ENCODE measurements at regions not wholly inside any gene's neighbourhood (a gene's known extent, or its start where the extent isn't known, plus 50 kb on each side); places are given as distances from the start of the nearest gene placed in this dataset.
"Not testable (repeated sequence)": the region's sequence is repeated elsewhere in the genome, so short reads cannot be mapped to it uniquely, and the experiment has no call there.

DNA sequence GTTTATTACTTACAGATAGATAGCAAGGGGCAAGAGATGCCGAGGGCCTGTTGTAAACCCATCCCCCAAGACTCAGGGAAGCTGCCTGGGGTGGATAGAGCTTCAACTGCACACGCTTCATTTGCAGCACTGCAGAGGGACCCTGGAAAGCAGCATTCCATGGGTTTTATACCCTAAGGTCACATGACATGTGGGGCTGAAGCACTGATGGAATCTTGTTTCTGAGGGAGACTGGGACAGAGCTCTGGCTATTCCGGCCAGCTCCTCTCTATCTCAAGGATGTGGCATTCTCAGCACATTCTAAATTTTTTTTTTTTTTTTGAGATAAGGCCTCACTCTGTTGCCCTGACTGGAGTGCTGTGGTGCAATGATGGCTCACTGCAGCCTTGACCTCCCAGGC is 300.1 kb downstream of the MYCN start:
- DNase-seq (ENCODE audit: low spot score) = no peak

DNA sequence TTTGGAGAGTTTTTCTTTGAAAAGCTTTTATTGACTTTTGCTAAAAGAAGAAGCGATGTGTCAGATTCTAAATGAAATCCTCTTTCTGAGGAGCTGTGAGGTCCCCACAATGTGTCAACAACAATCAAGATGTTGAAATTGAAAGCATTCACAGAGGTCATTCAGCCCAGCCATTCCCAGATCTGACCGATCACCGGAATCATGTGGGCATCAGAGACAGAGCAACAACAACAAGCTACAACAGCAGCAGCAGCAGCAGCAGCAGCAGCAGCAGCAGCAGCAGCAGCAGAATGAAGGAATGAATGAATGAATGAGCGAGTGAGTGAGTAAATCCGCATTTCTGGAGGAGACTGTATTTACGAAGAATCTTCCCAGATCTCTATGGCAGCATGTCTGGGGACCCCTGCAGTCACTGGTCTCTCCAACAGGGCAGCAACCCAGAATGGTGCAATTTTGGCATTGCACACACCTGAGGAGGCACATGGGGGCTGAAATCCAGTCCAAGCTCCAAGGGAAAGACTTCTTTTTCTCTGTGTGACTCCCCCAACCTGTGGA is 299.0 kb downstream of the MYCN start:
- no peak for DNase-seq (ENCODE audit: low spot score)

DNA sequence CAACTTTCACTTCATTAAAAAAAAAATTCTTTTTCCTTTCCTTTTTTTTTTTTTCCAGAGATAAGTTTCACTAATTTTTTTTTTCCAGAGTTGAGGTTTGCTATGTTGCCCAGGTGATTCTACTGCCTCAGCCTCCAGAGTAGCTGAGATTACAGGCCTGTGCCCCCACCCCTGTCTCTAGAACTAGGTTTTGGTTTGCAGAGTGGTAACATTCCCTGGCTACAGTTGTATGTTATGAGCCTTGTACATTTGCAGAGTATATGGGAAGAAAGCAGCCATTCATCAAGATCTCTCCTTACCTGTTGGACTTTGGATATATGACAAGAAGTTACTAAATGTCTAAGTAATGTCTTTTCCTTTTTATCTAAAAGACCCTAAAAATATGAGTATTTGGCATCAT is 298.4 kb downstream of the MYCN start:
- no peak for DNase-seq (ENCODE audit: low spot score)

DNA sequence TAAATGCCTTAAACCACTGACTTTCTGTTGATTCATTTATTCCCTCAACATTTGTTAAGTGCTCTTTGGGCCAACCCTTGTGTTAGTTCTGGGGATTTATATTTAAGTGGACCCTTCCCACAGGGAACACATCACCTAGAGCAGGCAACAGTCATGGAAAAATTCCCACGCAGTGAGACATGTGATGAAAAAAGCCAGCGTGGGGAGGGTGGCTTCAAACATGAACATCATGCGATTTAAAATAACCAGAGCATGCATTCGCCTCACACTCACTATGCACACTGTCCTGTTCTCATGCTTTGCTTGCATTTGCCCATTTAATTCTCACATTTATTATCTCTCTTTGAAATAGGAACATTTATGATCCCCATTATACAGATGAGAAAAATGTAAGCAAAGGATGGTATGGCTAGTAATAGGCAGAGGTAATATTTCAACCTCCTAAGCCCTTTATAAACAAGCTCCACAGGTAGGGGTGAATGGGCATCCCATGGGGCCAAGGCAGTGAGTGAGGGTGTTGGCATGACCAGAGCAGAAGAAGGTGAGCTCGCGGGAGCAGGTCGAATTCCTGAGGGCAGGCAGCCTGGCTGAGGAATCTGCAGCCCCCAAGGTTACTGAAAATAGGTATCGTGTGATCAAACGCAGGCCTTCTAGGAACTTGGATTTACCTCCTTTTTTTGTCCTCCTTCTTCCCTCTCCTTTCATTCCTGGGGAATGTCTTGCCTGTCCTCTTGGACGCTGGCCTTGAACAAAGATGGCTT is 297.8 kb downstream of the MYCN start:
- DNase-seq (ENCODE audit: low spot score) = no peak

DNA sequence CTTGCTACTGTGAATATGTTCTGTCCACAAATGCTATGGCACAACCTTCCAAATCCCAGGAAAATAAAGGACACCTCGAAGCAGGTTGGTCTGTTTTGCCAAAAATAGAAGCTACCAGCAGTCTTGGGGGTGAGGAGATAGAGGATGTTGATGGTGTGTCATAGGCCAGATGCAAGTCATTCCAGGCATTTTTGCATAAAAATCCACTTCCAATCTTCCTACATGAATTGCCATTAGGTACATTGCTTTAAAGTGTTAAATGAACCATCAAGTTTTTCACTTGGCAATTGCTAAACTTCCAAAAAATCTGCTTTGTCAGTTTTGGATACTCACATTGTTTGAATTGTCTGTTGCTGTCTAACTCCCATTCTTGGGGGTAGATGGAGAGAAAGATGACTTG is 295.4 kb downstream of the MYCN start:
- DNase-seq (ENCODE audit: low spot score) = no peak

DNA sequence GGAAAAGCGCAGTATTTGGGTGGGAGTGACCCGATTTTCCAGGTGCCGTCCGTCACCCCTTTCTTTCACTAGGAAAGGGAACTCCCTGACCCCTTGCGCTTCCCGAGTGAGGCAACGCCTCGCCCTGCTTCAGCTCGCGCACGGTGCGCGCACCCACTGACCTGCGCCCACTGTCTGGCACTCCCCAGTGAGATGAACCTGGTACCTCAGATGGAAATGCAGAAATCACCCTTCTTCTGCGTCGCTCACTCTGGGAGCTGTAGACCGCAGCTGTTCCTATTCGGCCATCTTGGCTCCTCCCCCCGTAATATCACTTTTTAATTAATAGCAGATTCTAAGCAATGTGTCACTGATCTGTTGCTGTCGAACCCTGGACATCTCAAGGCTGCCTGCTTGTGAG is 294.9 kb downstream of the MYCN start:
- DNase-seq (ENCODE audit: low spot score) = not testable (repeated sequence)

DNA sequence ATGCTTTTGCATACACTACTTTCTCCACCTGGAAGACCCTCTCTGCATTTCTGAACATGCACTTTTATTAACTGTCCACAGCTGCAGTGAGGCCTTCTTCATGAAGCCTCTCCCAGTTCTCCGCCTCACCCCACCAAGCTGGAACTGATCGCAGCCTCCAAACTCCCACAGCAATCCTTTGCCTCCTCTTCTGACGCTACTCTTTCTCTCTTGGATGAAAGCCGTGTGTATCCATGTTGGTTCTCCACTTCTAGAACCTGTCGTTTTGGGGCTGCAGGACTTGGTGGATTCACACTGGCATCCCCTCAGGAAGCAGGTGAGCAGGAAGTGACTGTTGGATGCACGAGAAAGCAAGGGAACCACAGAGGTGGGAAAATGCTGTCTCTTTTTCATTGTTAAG is 288.6 kb downstream of the MYCN start:
- no peak for DNase-seq (ENCODE audit: low spot score)

DNA sequence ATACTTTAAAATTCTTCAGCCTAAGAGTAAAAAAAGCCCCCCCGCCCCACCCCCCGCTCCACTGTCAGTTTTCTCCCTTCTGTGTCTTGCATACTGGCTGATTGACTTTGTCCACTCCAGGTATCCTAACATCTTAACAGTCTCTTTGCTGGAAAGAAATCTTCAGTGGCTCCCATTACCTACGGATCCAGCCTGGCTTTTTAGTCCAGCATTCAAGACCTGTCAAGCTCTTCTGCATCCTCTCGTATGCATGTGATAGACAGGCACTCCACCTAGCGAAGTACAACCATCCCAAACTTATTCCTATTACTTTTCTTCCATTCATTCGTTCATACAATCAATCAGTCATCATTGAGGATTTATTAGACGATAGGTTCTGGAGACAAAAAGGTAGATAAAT is 288.1 kb downstream of the MYCN start:
- DNase-seq (ENCODE audit: low spot score) = no peak

DNA sequence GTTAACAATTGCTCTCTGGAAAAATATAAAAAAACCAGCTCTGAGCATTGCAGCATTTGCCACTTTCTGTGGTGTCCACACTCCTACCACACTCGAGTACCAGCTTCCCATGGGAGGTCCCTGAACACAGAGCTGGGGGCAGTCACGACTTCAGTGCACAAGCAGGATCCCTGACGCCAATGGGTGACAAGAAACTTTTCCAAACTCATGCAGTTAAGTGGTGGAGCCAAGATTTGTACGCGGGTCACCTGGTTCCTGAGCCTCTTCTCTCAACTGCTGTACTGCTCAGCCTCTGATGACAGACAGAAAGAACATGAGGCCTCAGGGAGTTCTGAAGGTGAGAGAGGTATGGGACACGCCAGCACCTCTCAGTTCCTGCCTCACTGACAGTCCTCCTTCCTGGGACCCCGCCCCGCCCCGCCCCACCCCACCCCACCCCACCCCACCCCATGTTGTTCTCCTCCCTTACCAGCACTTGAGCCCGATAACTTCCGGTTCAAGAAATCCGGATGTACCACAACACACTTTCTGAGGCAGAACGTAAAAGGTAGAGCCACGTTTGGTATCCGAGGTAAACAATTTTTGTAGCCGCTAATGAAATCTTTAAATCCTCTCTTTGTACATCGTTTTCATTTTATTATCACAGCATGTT is 287.6 kb downstream of the MYCN start:
- DNase-seq (ENCODE audit: low spot score) = no peak

DNA sequence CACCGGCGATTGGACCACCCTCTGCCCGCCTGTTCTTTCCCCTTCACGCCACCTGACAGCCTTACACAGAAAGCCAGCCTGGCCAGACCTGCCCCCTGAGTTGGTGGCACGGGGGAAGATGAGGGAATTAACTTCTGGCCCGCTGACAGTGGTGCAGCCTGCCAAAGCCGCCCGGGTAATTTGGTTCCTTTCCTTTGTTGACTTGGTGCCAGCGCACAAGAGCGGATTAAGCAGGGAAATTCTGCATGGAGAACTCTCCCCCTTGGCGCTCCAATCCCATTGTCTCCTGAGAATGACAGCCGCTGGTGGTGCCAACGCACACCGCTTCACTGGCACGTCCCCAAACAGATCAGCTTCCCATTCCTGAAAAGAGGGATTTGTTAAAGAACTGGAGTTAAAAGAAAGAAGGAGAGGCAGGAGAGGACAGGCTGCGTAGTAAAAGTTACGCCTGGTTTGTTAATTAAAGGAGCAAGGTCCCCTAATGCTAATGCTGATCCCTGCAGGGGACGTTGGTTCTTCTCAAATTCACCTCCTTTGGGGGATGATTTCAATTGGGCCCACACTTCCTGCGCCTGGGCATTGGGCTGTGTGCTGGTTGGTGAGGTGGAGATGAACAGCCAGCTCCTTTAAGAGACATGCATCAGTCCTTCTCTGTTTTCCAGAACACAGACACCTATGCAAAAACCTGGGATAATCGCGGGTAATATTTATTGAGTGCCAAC is 286.8 kb downstream of the MYCN start:
- DNase-seq (ENCODE audit: low spot score) = no peak

DNA sequence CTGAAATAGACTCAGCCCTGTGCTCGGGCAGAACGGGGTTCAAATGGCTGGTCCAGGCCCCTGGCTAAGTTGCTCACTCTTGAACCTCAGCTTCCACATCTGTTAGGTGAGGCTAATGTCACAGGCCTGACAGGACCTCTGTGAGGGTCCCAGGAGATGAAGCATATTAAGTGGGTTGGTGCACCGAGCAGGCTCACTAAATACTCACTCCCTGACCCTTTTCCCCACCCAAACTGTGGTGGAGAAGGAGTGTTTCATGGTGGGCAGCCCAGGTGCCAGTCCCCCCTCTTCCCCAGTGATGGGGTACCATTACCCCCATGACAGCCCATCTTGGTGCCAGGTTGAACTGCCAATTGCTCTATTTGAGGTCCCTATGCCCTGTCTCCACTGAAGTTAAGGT is 286.0 kb downstream of the MYCN start:
- DNase-seq (ENCODE audit: low spot score) = no peak

DNA sequence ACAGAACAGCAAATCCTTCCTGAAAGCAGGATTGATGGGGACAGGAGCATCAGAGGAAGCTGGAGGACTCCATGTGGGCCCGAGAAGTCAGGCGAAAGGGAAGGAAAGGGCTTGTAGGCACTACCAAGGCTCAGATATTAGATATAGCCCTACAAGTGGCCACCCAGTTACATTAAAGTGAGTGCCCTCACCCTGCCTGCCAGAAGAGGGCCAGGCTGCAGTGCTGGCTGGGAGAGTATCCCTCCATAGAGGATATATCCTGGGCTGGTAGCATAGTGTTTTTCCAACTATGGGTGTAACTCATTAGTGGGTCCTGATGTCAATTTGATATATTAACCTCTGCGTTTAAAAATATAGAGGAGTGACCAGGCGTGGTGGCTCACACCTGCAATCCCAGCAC is 285.2 kb downstream of the MYCN start:
- DNase-seq (ENCODE audit: low spot score) = no peak

DNA sequence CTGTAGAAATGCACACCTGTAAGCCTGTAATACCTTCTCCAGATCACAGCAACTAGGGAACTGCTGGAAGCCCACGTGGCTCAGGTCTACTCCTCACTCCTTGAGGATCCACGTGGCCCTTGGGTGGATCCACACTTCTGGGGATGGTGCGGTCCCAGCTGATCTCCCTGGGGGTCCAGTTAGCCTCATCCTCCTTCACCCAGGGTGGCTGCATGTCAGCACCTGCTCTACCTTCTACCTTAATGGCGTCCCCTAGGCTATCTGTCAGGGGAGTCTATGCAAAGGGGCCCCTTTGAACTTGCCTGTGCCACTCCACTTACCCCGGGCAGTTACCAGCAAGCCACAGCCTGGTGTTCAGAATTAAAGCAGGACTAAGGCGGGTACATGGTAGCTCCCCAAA is 284.7 kb downstream of the MYCN start:
- no peak for DNase-seq (ENCODE audit: low spot score)

DNA sequence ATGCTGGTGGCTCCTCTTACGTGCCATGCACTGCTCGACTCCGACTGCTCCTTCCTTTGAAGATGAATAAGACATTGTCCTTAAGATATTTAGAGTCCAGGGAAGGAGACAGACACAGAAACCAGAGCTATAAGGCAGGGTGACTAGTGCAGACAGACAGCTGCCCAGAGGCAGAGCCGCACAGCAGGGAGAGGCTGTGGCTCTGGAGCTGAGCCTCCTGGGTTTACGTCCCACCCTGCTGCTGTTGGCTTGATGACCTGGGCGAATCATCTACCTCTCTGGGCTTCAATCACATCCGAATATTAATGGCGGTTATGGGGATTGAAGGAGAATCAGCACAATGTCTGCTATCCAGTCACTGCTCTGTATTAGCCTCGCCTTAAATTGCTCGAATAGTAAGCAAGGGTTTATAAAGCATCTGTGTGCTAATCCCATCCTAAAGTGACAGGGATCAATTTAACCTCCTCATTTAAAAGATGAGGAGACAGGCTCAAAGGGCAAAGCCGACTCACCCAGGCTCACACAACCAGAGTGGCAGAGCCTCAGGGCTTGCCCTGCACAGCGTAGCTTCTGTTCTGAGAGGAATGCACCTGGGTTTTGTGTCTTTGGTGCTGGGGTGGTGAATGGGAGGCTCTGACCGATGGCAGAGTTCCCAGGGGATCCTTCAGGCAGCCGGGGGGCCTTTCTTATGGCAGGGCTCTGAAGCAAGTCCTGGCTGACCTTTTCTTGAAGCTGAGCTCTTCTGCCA is 284.1 kb downstream of the MYCN start:
- DNase-seq (ENCODE audit: low spot score) = no peak

DNA sequence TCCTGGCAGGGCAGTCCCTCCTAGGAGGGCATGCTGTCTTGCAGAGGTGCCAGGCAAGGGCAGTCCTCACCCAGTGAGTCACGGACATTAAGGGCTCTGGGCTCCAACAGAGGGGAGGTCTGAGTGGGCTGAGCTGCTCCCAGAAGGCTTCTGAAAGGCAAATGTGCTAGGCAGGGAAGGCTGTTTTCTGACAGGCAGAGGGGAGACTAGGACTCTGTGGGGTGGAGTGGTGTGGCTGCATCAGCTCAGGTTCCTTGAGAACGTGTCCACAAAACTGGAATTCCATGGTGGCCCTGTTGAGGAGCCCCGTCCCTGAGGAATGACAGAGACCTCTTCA is 283.5 kb downstream of the MYCN start:
- DNase-seq (ENCODE audit: low spot score) = no peak

DNA sequence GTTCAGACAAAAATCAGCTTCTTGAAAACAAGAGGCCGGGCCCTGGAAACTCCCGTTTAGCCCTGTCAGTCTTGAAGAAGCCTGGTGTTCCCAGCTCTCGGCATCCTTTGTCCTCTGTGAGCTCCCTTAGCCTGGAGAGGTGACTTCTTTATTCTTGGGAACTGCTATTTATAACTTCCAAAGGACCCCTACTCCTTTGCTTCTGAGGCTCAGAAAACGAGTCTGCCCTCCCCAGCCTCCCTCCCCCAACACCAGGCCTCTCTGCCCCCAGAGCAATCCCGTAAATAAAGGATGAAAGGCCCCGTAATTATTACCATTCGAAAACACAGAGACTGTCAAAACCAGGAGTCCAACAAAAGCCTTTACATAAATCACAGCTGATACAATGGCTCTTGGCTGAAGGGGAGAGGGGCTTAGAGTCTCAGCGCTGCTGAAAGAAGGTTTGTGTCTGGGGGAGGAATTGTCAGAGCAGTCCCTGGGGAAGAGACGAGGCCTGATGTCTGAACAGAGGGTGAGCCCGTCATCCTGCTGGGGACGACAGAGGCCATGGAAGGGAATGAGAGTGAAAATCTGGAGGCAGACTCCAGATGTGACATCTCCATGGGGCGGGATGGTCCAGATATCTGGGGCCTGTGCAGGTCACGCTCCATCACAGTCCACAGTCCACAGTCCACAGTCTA is 283.0 kb downstream of the MYCN start:
- no peak for DNase-seq (ENCODE audit: low spot score)

DNA sequence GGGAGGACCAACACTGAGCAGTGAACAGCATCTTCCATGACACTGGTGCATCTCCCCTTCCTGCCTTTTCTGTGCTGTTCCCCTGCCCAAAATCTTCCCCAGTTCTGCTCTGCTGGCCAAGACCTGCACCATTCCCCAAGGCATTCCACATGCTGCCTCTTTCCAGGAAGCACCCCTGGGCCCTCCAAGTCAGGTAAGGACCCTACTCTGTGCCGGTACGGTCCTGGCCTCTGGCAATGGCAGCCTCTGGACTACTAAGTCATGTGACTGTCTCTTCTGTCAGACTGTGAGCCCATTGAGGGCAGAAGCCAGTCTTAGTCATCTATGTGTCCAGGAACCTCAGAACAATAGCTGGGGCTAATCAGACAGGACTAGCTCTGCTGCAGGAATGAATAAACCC is 282.0 kb downstream of the MYCN start:
- no peak for DNase-seq (ENCODE audit: low spot score)

DNA sequence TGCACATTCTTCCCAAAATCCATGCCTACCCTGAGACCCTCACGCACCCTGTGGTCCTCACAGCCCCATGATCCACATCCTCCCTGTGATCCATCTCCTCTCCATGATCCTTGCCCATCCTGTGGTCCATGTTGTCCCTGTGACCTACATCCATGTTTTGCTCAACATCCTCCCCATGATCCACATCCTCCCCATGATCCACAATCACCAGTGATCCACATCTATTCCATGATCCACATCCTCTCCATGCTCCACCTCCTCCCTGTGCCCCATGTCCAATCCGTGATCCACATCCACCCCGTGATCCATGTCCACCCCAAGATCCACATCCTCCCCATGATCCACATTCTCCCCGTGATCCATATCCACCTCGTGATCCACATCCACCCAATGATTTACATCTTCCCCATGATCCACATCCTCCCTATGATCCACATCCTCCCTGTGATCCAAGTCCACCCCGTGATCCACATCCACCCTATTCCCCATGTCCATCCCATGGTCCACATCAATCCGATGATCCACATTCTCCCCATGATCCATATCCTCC is 281.2 kb downstream of the MYCN start:
- no peak for DNase-seq (ENCODE audit: low spot score)

DNA sequence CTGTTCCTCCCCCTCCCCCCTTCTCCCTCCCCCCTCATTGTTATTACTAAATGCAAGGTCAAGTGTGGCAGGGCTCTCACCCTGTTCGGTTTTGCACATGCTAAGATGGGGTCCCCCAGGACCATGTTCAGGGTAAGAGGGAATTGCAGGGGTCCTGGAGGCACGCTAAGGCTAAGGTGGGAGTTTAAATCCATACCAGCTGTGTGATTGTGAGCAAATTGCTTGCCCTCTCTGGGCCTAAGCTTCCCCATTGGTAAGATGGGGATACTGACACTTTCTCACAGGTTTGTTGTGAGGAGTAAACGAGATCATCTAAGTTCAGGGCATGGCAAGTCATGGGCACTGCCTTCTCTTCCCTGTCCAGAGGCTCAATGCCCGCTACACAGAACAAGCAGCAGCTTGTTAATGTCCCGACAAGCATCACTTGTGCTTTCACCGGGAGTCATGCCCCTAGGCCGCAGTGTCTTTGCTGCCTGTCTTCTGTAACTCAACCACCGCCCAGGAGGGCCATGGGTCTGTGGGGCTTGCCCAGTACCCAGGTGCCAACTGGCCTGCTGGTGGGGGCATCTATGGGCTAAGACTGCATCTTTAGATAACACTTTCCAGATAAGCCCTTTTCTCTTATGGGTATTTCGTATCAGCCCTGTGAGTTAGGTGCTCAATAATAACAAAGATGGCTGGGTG is 279.1 kb downstream of the MYCN start:
- no peak for DNase-seq (ENCODE audit: low spot score)

DNA sequence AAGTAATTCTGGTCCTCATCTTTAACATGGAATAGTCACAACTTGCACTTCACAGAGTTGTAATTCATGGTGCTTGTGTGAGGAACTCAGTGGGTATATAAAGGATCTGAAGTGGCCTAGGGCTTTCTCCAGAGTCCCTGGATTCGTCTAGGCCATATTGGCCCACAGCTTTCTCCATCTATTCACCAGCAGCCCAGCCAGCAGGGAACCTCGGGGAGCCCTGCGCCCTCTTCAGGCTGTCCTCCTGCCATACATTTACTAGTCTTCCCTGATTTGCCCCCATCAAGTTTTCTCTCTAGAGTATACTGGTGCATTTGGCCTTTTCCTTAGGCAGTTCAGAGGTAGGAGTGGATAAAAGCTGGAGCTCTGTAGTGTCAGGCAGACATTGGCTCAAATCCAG is 278.3 kb downstream of the MYCN start:
- DNase-seq (ENCODE audit: low spot score) = no peak

DNA sequence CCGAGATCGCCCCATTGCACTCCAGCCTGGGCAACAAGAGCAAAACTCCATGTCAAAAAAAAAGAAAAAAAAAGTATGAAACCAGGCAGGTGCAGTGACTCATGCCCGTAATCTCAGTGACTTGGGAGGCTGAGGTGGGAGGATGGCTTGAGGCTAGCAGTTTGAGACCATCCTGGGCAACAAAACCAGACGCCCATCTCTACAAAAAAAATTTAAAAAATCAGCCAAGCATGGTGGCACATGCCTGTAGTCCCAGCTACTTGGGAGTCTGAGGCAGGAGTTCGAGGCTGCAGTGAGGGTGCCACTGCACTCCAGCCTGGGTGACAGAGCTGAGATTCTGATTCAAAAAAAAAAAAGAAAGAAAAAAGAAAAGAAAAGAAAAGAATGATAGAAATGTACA is 277.8 kb downstream of the MYCN start:
- DNase-seq (ENCODE audit: low spot score) = no peak
